Endothelial cell of umbilical vein (primary cell): ENCODE measurements at regions not wholly inside any gene's neighbourhood (a gene's known extent, or its start where the extent isn't known, plus 50 kb on each side); places are given as distances from the start of the nearest gene placed in this dataset.

Source experiments
- BruUV-seq: library from RNA; stranded (reverse); fragments of 400-500 nt; replicated peaks from 2 replicates; lab custom pipeline; 2021; lab: Mats Ljungman, UMichigan
- CTCF ChIA-PET: fragments of 300-600, 350-600 bp; sonication (Branson Sonifier 250); formaldehyde crosslinking; loops from one replicate; lab custom pipeline; 2021; ENCODE audit warnings: antibody characterized with exemption, inconsistent platforms; lab: Charles Lee
- POLR2A ChIA-PET: fragments of 300-600, 350-600 bp; sonication (Branson Sonifier 250); formaldehyde crosslinking; loops from one replicate; lab custom pipeline; 2021; ENCODE audit warnings: antibody characterized with exemption, inconsistent platforms; lab: Charles Lee
- DNase-seq: peaks from one replicate; pipeline ENCODE4 v3.0.0-alpha.2; 2011; ENCODE audit warnings: low read depth, low spot score
- FAIRE-seq: peaks from 2 replicates; lab custom pipeline; 2011; peaks lifted over from hg19 to GRCh38; lab: Jason Lieb, UNC
- H2AFZ ChIP-seq: 2 replicates; pipeline ENCODE4 v1.6.0; 2012; ENCODE audit warnings: low read depth, low read length, control low read depth, inconsistent platforms
- H3K27ac ChIP-seq: 2 replicates; pipeline ENCODE4 v1.5.1; 2011; ENCODE audit warnings: low read depth, mild to moderate bottlenecking, control low read depth, low read length, moderate library complexity; ENCODE audit not compliant: insufficient read depth
- H3K27me3 ChIP-seq, 2 experiments: 2 replicates each; pipeline versions ENCODE4 v1.6.0 to v1.6.1; 2011; ENCODE audit warnings: low read length in 2 of 2, mixed read lengths in 1 of 2; ENCODE audit not compliant: control insufficient read depth in 2 of 2, insufficient read depth in 2 of 2
- H3K36me3 ChIP-seq, 2 experiments: 2 replicates in 1 of 2; 3 replicates in 1 of 2; pipeline ENCODE4 v1.5.1; 2011; ENCODE audit warnings: low read length in 2 of 2, mild to moderate bottlenecking in 1 of 2, moderate library complexity in 1 of 2; ENCODE audit not compliant: control insufficient read depth in 2 of 2, insufficient read depth in 2 of 2; ENCODE audit errors: extremely low read depth in 1 of 2
- H3K4me1 ChIP-seq: 3 replicates; pipeline ENCODE4 v1.5.1; 2011; ENCODE audit warnings: mild to moderate bottlenecking, low read length; ENCODE audit not compliant: control insufficient read depth, insufficient read depth; ENCODE audit errors: extremely low read depth
- H3K4me2 ChIP-seq: 2 replicates; pipeline ENCODE4 v1.6.1; 2011; ENCODE audit warnings: low read length, control low read depth, mixed read lengths; ENCODE audit not compliant: insufficient read depth
- H3K4me3 ChIP-seq, 3 experiments: fragments of 200-600 bp in 1 of 3; sonication (generic), shearing (Covaris generic) in 1 of 3; replicated peaks in 1 of 3; 2 replicates each; pipeline ENCODE4 v1.5.1; 2011 to 2016; ENCODE audit warnings: control low read depth in 3 of 3, low read length in 3 of 3, mild to moderate bottlenecking in 2 of 3, inconsistent platforms in 1 of 3, low read depth in 1 of 3, moderate library complexity in 1 of 3; ENCODE audit not compliant: insufficient read depth in 1 of 3
- H3K79me2 ChIP-seq: 2 replicates; pipeline ENCODE4 v1.6.0; 2012; ENCODE audit warnings: low read length, inconsistent platforms; ENCODE audit not compliant: control insufficient read depth, insufficient read depth
- H3K9ac ChIP-seq: replicated peaks from 2 replicates; pipeline ENCODE3; 2011; ENCODE audit warnings: low read length, control low read depth; ENCODE audit not compliant: insufficient read depth; ENCODE audit errors: extremely low read depth
- H3K9me1 ChIP-seq: replicated peaks from 3 replicates; pipeline ENCODE4 v1.6.0; 2011; ENCODE audit warnings: mild to moderate bottlenecking, low read length; ENCODE audit not compliant: control insufficient read depth, insufficient read depth; ENCODE audit errors: extremely low read depth
- H3K9me3 ChIP-seq: replicated peaks from 2 replicates; pipeline ENCODE4 v1.5.1; 2012; ENCODE audit warnings: low read length, inconsistent platforms; ENCODE audit not compliant: control insufficient read depth, insufficient read depth
- H4K20me1 ChIP-seq: replicated peaks from 2 replicates; pipeline ENCODE3; 2011; ENCODE audit warnings: mild to moderate bottlenecking, low read length; ENCODE audit not compliant: control insufficient read depth, insufficient read depth; ENCODE audit errors: extremely low read depth
- GATA2 ChIP-seq: IDR thresholded peaks from 2 replicates; pipeline ENCODE4 v1.7.0; 2011; ENCODE audit warnings: low read depth, mild to moderate bottlenecking, moderate library complexity, mixed read lengths, low read length; ENCODE audit not compliant: insufficient read length, insufficient read depth
- JUN ChIP-seq: IDR thresholded peaks from 2 replicates; pipeline ENCODE4 v1.6.1; 2011; ENCODE audit warnings: borderline replicate concordance, low read depth; ENCODE audit not compliant: insufficient read length, insufficient read depth
- MYC ChIP-seq: IDR thresholded peaks from one replicate; pipeline ENCODE4 v1.6.1; 2011; ENCODE audit warnings: mild to moderate bottlenecking, low read depth, low read length
- POLR2A ChIP-seq: IDR thresholded peaks from 2 replicates; pipeline ENCODE4 v1.6.1; 2012; ENCODE audit warnings: low read depth, mild to moderate bottlenecking, control low read depth, low read length
- dilution Hi-C: fragments of 300-500 bp; cut with MboI; formaldehyde crosslinking; loops from one replicate; pipeline ENCODE4 v1.15.0; 2019; ENCODE audit warnings: low sequenced_read_pairs; ENCODE audit not compliant: extremely low pct_ligation_motif_present
- intact Hi-C: fragments of 100-400 bp; cut with micrococcal nuclease; formaldehyde crosslinking; loops from one replicate; pipeline ENCODE4 v1.10.0; 2022
- TF ChIP-seq, protein P1 (sequence below), 2 donors: IDR thresholded peaks; 1 replicate in 1 of 2; 2 replicates in 1 of 2; pipeline ENCODE4 v1.5.1; 2011; ENCODE audit warnings: low read length in 2 of 2, mild to moderate bottlenecking in 2 of 2, moderate library complexity in 2 of 2, control low read depth in 1 of 2, inconsistent platforms in 1 of 2, low read depth in 1 of 2; ENCODE audit not compliant: insufficient read depth in 1 of 2; ENCODE audit errors: extremely low read depth in 1 of 2

DNA sequence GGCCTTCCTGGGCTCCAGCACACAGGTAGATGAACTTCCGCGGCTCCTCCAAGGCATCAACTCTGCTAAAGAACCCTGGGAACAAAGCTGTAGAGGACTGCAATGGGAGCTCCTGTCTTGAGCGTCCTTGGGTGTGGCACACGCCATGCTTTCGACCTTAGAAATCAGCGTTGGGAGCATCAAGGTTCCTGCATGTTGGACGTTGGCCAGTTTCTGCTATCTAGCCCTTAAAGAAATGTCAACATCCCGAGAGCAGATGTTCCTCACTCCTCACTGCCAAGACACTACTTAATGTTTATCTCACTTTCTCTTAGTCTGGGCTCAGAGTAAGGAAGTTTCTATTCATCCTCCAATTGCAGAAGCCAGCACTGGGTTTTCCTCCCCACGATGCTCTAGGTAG, 70.6 kb upstream of the MEDAG start:
- dilution Hi-C loops: no loop called here
- Histone ChIP-seq H3K4me1 (peaks cover 12% of the 10 kb centered on the region), H3K27me3 (peaks cover 0 to 9% of the 10 kb centered on the region in 2 experiments), H3K4me3 (no peak overlapping the region), H2AFZ (no peak overlapping the region), H3K9me1 (no peaks in the 10 kb centered on the region), H3K27ac (no peak overlapping the region), H3K79me2 (no peaks in the 10 kb centered on the region), H3K9ac (no peak overlapping the region), H3K9me3 (no peaks in the 10 kb centered on the region), H4K20me1 (no peaks in the 10 kb centered on the region), H3K4me2 (no peak overlapping the region), H3K36me3 (no peaks in the 10 kb centered on the region)
- BruUV-seq: no TSS peak
- TF ChIP-seq JUN (no peak), POLR2A (no peak), GATA2 (no peak), MYC (no peak)
- TF ChIP-seq, protein P1, sequence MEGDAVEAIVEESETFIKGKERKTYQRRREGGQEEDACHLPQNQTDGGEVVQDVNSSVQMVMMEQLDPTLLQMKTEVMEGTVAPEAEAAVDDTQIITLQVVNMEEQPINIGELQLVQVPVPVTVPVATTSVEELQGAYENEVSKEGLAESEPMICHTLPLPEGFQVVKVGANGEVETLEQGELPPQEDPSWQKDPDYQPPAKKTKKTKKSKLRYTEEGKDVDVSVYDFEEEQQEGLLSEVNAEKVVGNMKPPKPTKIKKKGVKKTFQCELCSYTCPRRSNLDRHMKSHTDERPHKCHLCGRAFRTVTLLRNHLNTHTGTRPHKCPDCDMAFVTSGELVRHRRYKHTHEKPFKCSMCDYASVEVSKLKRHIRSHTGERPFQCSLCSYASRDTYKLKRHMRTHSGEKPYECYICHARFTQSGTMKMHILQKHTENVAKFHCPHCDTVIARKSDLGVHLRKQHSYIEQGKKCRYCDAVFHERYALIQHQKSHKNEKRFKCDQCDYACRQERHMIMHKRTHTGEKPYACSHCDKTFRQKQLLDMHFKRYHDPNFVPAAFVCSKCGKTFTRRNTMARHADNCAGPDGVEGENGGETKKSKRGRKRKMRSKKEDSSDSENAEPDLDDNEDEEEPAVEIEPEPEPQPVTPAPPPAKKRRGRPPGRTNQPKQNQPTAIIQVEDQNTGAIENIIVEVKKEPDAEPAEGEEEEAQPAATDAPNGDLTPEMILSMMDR (IDR thresholded peaks at IDR 0.05; ENCODE audit: extremely low read depth in 1 of 2, insufficient read depth in 1 of 2, low read depth in 1 of 2, low read length in 2 of 2): no peak
- ChIA-PET POLR2A (no interaction called here), CTCF (no interaction called here)
- DNase-seq (no peak), FAIRE-seq (no peak)
- intact Hi-C loops: no loop called here
